HCT116 (cell line): ENCODE measurements at regions not wholly inside any gene's neighbourhood (a gene's known extent, or its start where the extent isn't known, plus 50 kb on each side); places are given as distances from the start of the nearest gene placed in this dataset.

Source experiments
- ATAC-seq: fragments of 200-7000 bp; cut with Tn5 transposase; 2 replicates; pipeline ENCODE4 v1.9.1; 2020; ENCODE audit warnings: mild to moderate bottlenecking, moderate library complexity
- BruUV-seq: library from RNA; stranded (reverse); fragments of 400-500 nt; replicated peaks from 2 replicates; lab custom pipeline; 2021; lab: Mats Ljungman, UMichigan
- CTCF ChIA-PET: fragments of 300-600 bp; sonication (Branson Sonifier 250); formaldehyde crosslinking; loops from one replicate; lab custom pipeline; 2021; ENCODE audit warnings: antibody characterized with exemption; lab: Charles Lee
- POLR2A ChIA-PET: fragments of 300-600, 350-600 bp; sonication (Branson Sonifier 250); formaldehyde crosslinking; loops from one replicate; lab custom pipeline; 2021; ENCODE audit warnings: antibody characterized with exemption; lab: Charles Lee
- RAD21 ChIA-PET, 2 experiments: fragments of 300-600 bp; sonication (Branson Sonifier 250); formaldehyde crosslinking; loops; one replicate each; lab custom pipeline; 2023; ENCODE audit warnings: low total read pairs in 2 of 2; ENCODE audit not compliant: uncharacterized antibody in 2 of 2, unreplicated experiment in 2 of 2, low non-redundant PET in 1 of 2; lab: Charles Lee
- DNase-seq: peaks from one replicate; pipeline ENCODE4 v3.0.0-alpha.2; 2010; ENCODE audit warnings: low read depth, low spot score
- H2AFZ ChIP-seq: fragments of 200-600 bp; shearing (Covaris generic), sonication (generic); 2 replicates; pipeline ENCODE4 v1.6.1; 2017; ENCODE audit warnings: low read depth, mixed run types, mixed read lengths, antibody characterized with exemption, low read length; ENCODE audit not compliant: poor library complexity, severe bottlenecking
- H3K27ac ChIP-seq: 2 replicates; pipeline ENCODE4 v1.5.1; 2012; ENCODE audit warnings: low read depth, low read length
- H3K27me3 ChIP-seq: fragments of 200-600 bp; sonication (generic); 2 replicates; pipeline ENCODE4 v1.6.1; 2016; ENCODE audit warnings: mixed run types, low read length, mixed read lengths; ENCODE audit not compliant: insufficient read depth
- H3K36me3 ChIP-seq, 2 experiments: fragments of 200-500 bp in 1 of 2; fragments of 200-600 bp in 1 of 2; sonication (Bioruptor generic) in 1 of 2; sonication (generic) in 1 of 2; 2 replicates each; pipeline versions ENCODE4 v1.5.1 to v1.6.1; 2014 to 2016; ENCODE audit warnings: low read length in 2 of 2, inconsistent platforms in 1 of 2, mixed read lengths in 1 of 2, mixed run types in 1 of 2; ENCODE audit not compliant: insufficient read depth in 2 of 2, control insufficient read depth in 1 of 2
- H3K4me1 ChIP-seq, 2 experiments: fragments of 200-600 bp in 1 of 2; sonication (generic) in 1 of 2; 2 replicates each; pipeline versions ENCODE4 v1.5.1 to v1.6.1; 2012 to 2017; ENCODE audit warnings: low read length in 2 of 2, inconsistent platforms in 1 of 2, mild to moderate bottlenecking in 1 of 2, mixed read lengths in 1 of 2, mixed run types in 1 of 2, moderate library complexity in 1 of 2; ENCODE audit not compliant: insufficient read depth in 2 of 2, control insufficient read depth in 1 of 2
- H3K4me2 ChIP-seq: fragments of 200-600 bp; sonication (generic); 2 replicates; pipeline ENCODE4 v1.6.1; 2017; ENCODE audit warnings: mixed run types, low read length, mixed read lengths
- H3K4me3 ChIP-seq, 2 experiments: fragments of 200-600 bp in 1 of 2; sonication (generic) in 1 of 2; replicated peaks in 1 of 2; 2 replicates each; pipeline ENCODE4 v1.5.1; 2011 to 2016; ENCODE audit warnings: low read length in 2 of 2, control low read depth in 1 of 2, low read depth in 1 of 2, mild to moderate bottlenecking in 1 of 2, mixed read lengths in 1 of 2, mixed run types in 1 of 2
- H3K79me2 ChIP-seq: fragments of 200-600 bp; sonication (generic); 2 replicates; pipeline ENCODE4 v1.6.1; 2017; ENCODE audit warnings: mild to moderate bottlenecking, mixed run types, low read length, moderate library complexity, mixed read lengths; ENCODE audit not compliant: insufficient read depth
- H3K9ac ChIP-seq: fragments of 200-600 bp; sonication (generic); 2 replicates; pipeline ENCODE4 v1.6.1; 2016; ENCODE audit warnings: low read length, mixed read lengths
- H3K9me2 ChIP-seq: fragments of 200-600 bp; sonication (generic), shearing (Covaris generic); 2 replicates; pipeline ENCODE4 v1.6.1; 2017; ENCODE audit warnings: mixed run types, mild to moderate bottlenecking, moderate library complexity; ENCODE audit not compliant: insufficient read depth
- H3K9me3 ChIP-seq, 2 experiments: fragments of 200-500 bp in 1 of 2; fragments of 200-600 bp in 1 of 2; sonication (Bioruptor generic) in 1 of 2; sonication (generic) in 1 of 2; 2 replicates each; pipeline ENCODE4 v1.6.1; 2014 to 2017; ENCODE audit warnings: low read length in 2 of 2, mixed read lengths in 2 of 2, inconsistent platforms in 1 of 2, low read depth in 1 of 2, mild to moderate bottlenecking in 1 of 2, mixed run types in 1 of 2, moderate library complexity in 1 of 2; ENCODE audit not compliant: control insufficient read depth in 1 of 2, insufficient read depth in 1 of 2
- H4K20me1 ChIP-seq: fragments of 200-600 bp; sonication (generic), shearing (Covaris generic); 2 replicates; pipeline ENCODE4 v1.6.1; 2017; ENCODE audit warnings: mixed run types, mild to moderate bottlenecking, moderate library complexity; ENCODE audit not compliant: insufficient read depth
- ATF3 ChIP-seq: IDR thresholded peaks from 2 replicates; pipeline ENCODE4 v1.6.1; 2012
- CBX3 ChIP-seq: IDR thresholded peaks from 2 replicates; pipeline ENCODE4 v1.6.1; 2012; ENCODE audit warnings: low read depth
- CEBPB ChIP-seq: IDR thresholded peaks from 2 replicates; pipeline ENCODE4 v1.6.1; 2012; ENCODE audit warnings: low read depth
- EGR1 ChIP-seq: IDR thresholded peaks from 2 replicates; pipeline ENCODE4 v1.6.1; 2012; ENCODE audit warnings: low read depth
- ELF1 ChIP-seq: IDR thresholded peaks from 2 replicates; pipeline ENCODE4 v1.6.1; 2012; ENCODE audit warnings: low read depth, borderline replicate concordance
- EZH2 ChIP-seq: fragments of 200-600 bp; sonication (generic); IDR thresholded peaks from 2 replicates; pipeline ENCODE4 v1.6.1; 2017; ENCODE audit warnings: antibody characterized with exemption, mixed run types
- EZH2phosphoT487 ChIP-seq: fragments of 200-600 bp; IDR thresholded peaks from 2 replicates; pipeline ENCODE4 v1.6.1; 2018; ENCODE audit warnings: antibody characterized with exemption, borderline replicate concordance
- FOSL1 ChIP-seq: IDR thresholded peaks from 2 replicates; pipeline ENCODE4 v1.6.1; 2012; ENCODE audit warnings: low read depth
- JUND ChIP-seq: IDR thresholded peaks from 2 replicates; pipeline ENCODE4 v1.6.1; 2012
- MAX ChIP-seq: IDR thresholded peaks from 2 replicates; pipeline ENCODE4 v1.6.1; 2012
- POLR2A ChIP-seq: IDR thresholded peaks from 2 replicates; pipeline ENCODE4 v1.7.0; 2011; ENCODE audit warnings: borderline replicate concordance; ENCODE audit not compliant: insufficient read depth, insufficient read length; ENCODE audit errors: extremely low read depth
- POLR2AphosphoS5 ChIP-seq: IDR thresholded peaks from 2 replicates; pipeline ENCODE4 v1.6.1; 2011; ENCODE audit warnings: mild to moderate bottlenecking, low read depth, low read length, moderate library complexity
- RAD21 ChIP-seq: IDR thresholded peaks from 2 replicates; pipeline ENCODE4 v1.6.1; 2012; ENCODE audit warnings: low read depth, mild to moderate bottlenecking
- SP1 ChIP-seq: IDR thresholded peaks from 2 replicates; pipeline ENCODE4 v1.6.1; 2012; ENCODE audit warnings: low read depth
- SRF ChIP-seq: IDR thresholded peaks from 2 replicates; pipeline ENCODE4 v1.6.1; 2012; ENCODE audit warnings: low read depth
- YY1 ChIP-seq: IDR thresholded peaks from 2 replicates; pipeline ENCODE4 v1.6.1; 2011; ENCODE audit warnings: low read length, low read depth, moderate library complexity, mild to moderate bottlenecking; ENCODE audit not compliant: insufficient replicate concordance; ENCODE audit errors: extremely low read depth
- ZFX ChIP-seq: fragments of 450-650 bp; IDR thresholded peaks from 2 replicates; pipeline ENCODE4 v1.6.1; 2017
- ZNF274 ChIP-seq: fragments of 200-500 bp; sonication (Bioruptor generic); IDR thresholded peaks from 2 replicates; pipeline ENCODE4 v1.6.1; 2014; ENCODE audit warnings: mild to moderate bottlenecking, low read depth, low read length, inconsistent platforms
- intact Hi-C: fragments of 100-400 bp; cut with micrococcal nuclease; formaldehyde crosslinking; loops from 2 replicates; pipeline ENCODE4 v1.10.0; 2022
- TF ChIP-seq, protein P1 (sequence below), 3 experiments: fragments of 200-600 bp in 1 of 3; sonication (generic) in 1 of 3; IDR thresholded peaks in 2 of 3; conservative IDR thresholded peaks in 1 of 3; 2 replicates each; pipeline ENCODE4 v1.5.1; 2012 to 2017; ENCODE audit warnings: low read depth in 2 of 3, low read length in 2 of 3, antibody characterized with exemption in 1 of 3, borderline replicate concordance in 1 of 3, control low read depth in 1 of 3, mild to moderate bottlenecking in 1 of 3, mixed read lengths in 1 of 3, mixed run types in 1 of 3, moderate library complexity in 1 of 3; ENCODE audit not compliant: insufficient read depth in 1 of 3
- TF ChIP-seq, protein P2 (sequence below): IDR thresholded peaks from 2 replicates; pipeline ENCODE4 v1.6.1; 2012; ENCODE audit warnings: low read depth

GRCh38 chr3:30084316-30084715, 522.1 kb upstream of the TGFBR2 start:
- intact Hi-C loops: no loop called here
- DNase-seq (no peak), ATAC-seq (no peak)
- Histone ChIP-seq H3K27me3 (no peaks in the 10 kb centered on the region), H2AFZ (no peak overlapping the region), H3K9me2 (no peaks in the 10 kb centered on the region), H3K4me2 (no peak overlapping the region), H4K20me1 (no peaks in the 10 kb centered on the region), H3K9me3 (no peaks in the 10 kb centered on the region), H3K36me3 (no peaks in the 10 kb centered on the region), H3K4me3 (no peak overlapping the region), H3K9ac (no peak overlapping the region), H3K4me1 (peaks cover 2 to 8% of the 10 kb centered on the region in 2 experiments; a peak in 3 of 4 replicates), H3K79me2 (no peaks in the 10 kb centered on the region), H3K27ac (no peak overlapping the region)
- ChIA-PET CTCF (no interaction called here), RAD21 (no interaction called here), POLR2A (no interaction called here)
- TF ChIP-seq ATF3 (no peak), POLR2AphosphoS5 (no peak), CBX3 (no peak), EZH2phosphoT487 (no peak), RAD21 (no peak), CEBPB (no peak), SRF (no peak), SP1 (no peak), JUND (no peak), EGR1 (no peak), ZNF274 (no peak), MAX (no peak), ZFX (no peak), POLR2A (no peak), YY1 (no peak), ELF1 (no peak), FOSL1 (no peak), EZH2 (no peak)
- TF ChIP-seq, protein P1, sequence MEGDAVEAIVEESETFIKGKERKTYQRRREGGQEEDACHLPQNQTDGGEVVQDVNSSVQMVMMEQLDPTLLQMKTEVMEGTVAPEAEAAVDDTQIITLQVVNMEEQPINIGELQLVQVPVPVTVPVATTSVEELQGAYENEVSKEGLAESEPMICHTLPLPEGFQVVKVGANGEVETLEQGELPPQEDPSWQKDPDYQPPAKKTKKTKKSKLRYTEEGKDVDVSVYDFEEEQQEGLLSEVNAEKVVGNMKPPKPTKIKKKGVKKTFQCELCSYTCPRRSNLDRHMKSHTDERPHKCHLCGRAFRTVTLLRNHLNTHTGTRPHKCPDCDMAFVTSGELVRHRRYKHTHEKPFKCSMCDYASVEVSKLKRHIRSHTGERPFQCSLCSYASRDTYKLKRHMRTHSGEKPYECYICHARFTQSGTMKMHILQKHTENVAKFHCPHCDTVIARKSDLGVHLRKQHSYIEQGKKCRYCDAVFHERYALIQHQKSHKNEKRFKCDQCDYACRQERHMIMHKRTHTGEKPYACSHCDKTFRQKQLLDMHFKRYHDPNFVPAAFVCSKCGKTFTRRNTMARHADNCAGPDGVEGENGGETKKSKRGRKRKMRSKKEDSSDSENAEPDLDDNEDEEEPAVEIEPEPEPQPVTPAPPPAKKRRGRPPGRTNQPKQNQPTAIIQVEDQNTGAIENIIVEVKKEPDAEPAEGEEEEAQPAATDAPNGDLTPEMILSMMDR (IDR thresholded peaks at IDR 0.05 in 2 of 3, conservative IDR thresholded peaks at IDR 0.05 in 1 of 3; ENCODE audit: borderline replicate concordance in 1 of 3, insufficient read depth in 1 of 3, low read depth in 2 of 3, low read length in 2 of 3): no peak
- TF ChIP-seq, protein P2, sequence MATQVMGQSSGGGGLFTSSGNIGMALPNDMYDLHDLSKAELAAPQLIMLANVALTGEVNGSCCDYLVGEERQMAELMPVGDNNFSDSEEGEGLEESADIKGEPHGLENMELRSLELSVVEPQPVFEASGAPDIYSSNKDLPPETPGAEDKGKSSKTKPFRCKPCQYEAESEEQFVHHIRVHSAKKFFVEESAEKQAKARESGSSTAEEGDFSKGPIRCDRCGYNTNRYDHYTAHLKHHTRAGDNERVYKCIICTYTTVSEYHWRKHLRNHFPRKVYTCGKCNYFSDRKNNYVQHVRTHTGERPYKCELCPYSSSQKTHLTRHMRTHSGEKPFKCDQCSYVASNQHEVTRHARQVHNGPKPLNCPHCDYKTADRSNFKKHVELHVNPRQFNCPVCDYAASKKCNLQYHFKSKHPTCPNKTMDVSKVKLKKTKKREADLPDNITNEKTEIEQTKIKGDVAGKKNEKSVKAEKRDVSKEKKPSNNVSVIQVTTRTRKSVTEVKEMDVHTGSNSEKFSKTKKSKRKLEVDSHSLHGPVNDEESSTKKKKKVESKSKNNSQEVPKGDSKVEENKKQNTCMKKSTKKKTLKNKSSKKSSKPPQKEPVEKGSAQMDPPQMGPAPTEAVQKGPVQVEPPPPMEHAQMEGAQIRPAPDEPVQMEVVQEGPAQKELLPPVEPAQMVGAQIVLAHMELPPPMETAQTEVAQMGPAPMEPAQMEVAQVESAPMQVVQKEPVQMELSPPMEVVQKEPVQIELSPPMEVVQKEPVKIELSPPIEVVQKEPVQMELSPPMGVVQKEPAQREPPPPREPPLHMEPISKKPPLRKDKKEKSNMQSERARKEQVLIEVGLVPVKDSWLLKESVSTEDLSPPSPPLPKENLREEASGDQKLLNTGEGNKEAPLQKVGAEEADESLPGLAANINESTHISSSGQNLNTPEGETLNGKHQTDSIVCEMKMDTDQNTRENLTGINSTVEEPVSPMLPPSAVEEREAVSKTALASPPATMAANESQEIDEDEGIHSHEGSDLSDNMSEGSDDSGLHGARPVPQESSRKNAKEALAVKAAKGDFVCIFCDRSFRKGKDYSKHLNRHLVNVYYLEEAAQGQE: no peak
- no TSS peak for BruUV-seq
